ENCODE measurements at regions not wholly inside any gene's neighbourhood (a gene's known extent, or its start where the extent isn't known, plus 50 kb on each side); places are given as distances from the start of the nearest gene placed in this dataset.

- no peak overlapping the region for H3K4me3 ChIP-seq (ENCODE audit: low read depth, low read length)
- no peak for TF ChIP-seq CTCF (IDR thresholded peaks at IDR 0.05; ENCODE audit: borderline replicate concordance, insufficient read depth, low read depth, low read length)
Measured at GRCh38 chr2:15997728-15998280, 57.5 kb downstream of the MYCN start.

- no peak for TF ChIP-seq CTCF (IDR thresholded peaks at IDR 0.05; ENCODE audit: borderline replicate concordance, insufficient read depth, low read depth, low read length)
- no peak overlapping the region for H3K4me3 ChIP-seq (ENCODE audit: low read depth, low read length)
Measured at GRCh38 chr2:15996536-15997423, 56.4 kb downstream of the MYCN start.
